Glomerular visceral epithelial cell (primary cell): ENCODE measurements at regions not wholly inside any gene's neighbourhood (a gene's known extent, or its start where the extent isn't known, plus 50 kb on each side); places are given as distances from the start of the nearest gene placed in this dataset.

Source experiments
- DNase-seq: peaks from one replicate; pipeline ENCODE4 v3.0.0-alpha.2; 2016; ENCODE audit errors: extremely low spot score

DNA sequence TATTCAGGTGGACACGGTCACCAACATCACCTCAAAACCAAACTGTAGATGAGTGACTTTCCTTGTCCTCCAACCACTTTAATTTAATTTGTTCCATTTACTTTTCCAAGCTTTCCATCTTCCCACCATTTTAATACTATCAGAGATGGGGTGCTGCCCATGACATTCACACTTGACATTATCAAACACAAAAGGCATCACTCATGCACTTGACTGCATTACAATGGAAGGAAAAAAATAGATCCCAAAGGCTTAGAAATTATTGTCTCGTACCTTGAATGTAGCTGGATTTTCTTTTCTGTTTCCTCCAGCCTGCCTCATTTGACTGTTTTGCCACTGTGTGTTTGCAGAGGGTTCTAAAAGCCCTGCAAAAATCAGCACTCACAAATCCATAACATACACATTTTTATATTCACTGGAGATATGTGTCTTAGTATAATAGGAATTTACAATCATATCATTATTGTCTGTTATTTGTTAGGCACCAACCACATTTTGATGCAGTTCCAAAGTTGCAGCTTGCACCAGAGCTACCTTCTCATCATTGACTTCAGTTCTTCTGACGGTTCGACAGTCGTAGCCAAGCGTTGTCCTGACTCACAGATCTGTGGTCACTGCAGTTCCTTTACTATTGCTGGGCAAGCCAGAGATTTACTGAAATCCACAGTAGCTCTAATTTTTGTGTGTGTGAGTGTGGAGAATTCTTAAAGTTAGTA is 712.3 kb upstream of the WWC1 start:
- no peak for DNase-seq

DNA sequence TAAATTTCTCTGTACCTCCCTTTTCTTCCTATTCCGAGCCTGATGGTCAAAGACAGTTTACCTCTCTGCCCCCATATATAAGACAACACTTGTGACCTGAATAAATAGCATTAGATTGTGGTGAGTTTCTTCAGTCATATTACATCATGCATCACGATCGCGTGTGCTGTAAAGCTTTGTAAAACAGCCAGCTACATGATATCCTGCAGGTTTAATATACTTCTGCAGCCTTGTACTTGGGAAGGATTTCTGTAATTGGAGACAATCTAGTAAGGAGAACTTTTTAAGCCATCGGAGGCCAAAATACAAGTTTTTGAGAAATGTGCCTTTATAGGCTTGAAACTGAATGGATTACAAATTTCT is 711.8 kb upstream of the WWC1 start:
- no peak for DNase-seq

DNA sequence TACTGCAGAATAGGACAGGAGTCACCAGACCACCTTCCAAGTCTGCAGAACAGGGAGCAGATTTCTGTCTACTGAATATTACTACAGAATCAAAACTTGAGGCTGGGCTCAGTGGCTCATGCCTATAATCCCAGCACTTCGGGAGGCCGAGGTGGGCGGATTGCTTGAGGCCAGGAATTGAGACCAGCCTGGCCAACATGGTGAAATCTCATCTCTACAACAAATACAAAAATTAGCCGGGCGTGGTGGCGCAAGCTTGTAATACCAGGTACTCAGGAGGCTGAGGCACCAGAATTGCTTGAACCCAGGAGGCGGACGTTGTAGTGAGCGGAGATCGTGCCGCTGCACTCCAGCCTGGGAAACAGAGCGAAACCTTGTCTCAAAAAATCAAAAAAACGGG is 710.8 kb upstream of the WWC1 start:
- DNase-seq: no peak

GRCh38 chr5:167582283-167582682 is 709.2 kb upstream of the WWC1 start:
- DNase-seq: peak; percentile 21

GRCh38 chr5:167582886-167583285 is 708.6 kb upstream of the WWC1 start:
- no peak for DNase-seq

DNA sequence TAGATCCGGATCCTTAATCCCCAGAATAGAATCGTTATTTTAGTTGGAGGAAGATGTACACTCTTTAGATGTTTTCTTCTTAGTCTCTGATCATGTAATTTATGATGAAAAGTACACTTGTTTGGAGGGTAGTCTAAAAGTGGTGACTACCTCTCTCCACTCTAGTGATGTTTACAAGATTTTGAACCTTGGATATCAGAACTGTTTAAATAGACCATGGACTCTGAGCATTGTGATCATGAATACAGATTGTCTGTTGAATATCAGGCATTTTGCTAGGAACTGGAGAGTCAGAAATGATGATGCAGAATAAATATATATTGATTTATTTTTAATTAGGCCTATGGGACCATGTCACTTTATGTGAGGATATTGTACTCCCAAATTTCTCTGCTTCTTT is 706.3 kb upstream of the WWC1 start:
- DNase-seq: no peak

- DNase-seq: peak; percentile 59
Measured at GRCh38 chr5:167587772-167588437, 703.5 kb upstream of the WWC1 start.

DNA sequence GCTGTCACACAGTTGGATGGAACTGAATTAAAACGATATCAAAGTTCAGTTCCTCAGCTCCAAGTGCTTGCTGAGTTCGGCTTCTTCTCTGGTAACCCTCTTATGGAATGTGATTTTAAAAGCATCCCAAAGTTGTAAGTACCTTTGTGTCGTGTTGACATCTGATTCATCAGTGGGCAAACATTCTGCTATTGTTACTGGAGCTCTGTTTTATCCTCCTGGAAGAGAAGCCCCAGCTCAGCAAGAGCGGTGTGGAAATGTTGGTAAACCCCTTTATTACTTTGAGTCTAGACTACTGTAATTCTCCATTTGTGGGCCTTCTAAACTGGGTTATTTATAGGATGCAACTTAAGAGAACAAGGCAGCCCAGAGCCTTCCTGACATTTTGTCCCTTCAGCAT is 699.3 kb upstream of the WWC1 start:
- DNase-seq: no peak

DNA sequence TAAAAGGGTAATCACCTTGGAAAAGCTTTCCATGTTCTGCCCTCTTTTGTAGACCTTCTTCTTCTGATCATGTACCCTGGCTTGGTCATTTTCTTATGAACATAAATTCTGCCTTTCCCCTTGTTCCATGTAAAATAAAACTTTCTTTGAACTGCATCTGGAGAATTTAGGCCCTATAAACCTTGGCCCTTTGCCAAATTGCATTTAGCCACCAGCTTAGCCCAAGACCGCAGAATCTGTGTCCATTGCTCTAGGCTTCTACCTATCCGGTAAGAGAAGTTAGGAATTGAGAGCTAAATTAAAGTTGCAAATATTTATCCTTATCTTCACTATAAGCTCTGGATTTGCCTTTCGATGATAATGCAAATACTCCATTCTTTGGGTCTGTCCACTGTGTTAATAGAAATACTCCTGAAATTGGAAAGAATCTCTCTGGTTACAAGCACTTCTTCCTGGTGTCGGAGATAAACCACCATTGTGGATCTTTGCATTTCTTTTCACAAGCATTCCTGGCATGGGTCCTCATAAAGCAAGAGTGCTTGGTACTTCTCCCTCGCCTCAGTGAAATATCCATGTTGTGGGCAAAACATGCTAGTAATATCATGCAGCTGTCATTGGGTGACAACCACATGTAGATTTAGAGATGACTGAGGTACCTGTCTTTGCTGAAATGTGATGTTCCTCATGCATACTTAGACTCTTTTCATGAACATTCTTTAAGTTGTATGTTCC is 698.0 kb upstream of the WWC1 start:
- DNase-seq: no peak

GRCh38 chr5:167594061-167594435 is 697.4 kb upstream of the WWC1 start:
- no peak for DNase-seq

GRCh38 chr5:167594750-167595149 is 696.7 kb upstream of the WWC1 start:
- no peak for DNase-seq

- no peak for DNase-seq
Measured at GRCh38 chr5:167595196-167595595, 696.2 kb upstream of the WWC1 start.

GRCh38 chr5:167598166-167598565 is 693.3 kb upstream of the WWC1 start:
- no peak for DNase-seq

- no peak for DNase-seq
Measured at GRCh38 chr5:167602067-167602466, 689.4 kb upstream of the WWC1 start.

- no peak for DNase-seq
Measured at GRCh38 chr5:167603135-167603534, 688.3 kb upstream of the WWC1 start.

DNA sequence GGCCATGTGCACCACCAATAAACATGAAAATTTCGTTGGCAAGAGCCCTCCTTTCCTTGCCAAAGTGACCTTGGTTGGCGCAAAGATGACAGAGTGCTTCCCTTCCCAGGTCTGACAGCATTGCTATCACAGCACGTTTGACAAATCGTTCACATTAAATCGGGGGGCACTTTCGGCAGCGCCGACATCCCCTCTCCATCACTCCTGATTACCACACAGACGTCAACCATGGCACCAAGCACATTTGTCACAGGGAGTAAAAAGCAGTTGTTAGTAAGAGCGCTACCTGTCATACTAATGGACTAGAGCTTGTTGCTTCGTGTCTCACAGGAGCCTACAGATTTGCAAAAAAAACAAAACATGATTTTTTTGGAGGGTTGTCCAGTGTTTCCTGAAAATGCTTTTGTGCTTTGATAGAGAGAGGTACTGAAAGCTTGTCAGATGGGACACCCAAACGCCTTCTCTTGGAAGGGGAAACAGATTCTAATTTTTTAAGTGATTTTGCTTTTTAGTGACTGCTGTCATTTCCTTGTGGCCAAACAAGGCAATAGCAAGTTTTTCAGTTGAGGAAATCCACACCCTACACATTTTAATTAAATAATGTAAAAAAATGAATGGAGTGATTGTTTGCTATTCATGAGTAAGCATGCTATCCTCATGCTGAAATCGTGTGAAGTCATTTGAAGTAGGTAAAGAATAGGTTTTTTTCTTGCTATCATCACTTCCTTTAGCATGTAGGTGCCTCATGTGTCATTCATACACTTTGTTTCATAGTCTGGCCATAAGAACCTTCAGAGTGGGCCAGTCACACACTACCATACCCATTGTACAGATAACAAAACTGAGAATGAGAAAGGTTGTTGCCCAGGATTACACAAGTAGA is 682.8 kb upstream of the WWC1 start:
- DNase-seq: no peak

GRCh38 chr5:167614294-167615021 is 677.0 kb upstream of the WWC1 start:
- DNase-seq: no peak

DNA sequence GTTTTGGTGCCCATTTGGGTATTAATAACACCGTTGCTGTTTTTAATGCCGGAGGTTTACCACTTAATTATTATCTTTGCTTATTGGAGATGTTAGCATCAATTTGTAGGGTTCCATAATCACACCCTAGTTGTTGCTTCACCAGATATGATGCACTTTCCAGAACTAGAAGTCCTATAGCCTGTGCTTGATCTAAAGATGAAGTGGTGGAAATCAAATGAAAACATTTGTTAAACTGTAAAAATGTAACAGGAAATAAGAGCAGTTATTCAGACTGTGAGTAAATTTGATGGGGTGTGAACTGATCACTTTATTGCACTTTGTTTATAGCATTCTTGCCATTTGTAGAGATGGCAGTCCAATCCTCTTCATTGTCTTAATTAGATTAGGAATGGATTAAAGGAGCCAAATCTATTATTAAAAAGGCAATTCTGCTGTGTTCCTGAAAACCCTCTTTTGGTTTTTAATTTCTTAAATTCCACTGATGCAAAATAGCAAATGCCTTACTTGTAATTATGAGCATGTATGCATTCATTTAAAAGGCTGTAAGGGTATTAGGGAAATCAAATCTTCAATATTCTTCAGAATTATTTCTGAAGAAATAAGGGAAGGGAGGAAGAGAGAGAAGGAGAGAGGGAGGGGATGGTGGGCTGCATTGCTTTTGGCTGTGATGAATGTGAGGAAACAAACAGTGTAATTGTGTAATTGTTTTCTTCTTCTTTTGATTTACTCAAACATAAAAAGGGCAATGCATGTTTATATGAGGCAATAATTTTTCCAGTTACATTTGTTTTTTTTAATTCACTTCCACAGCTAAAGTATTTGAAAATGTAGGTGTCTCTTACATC is 675.2 kb upstream of the WWC1 start:
- DNase-seq: no peak

DNA sequence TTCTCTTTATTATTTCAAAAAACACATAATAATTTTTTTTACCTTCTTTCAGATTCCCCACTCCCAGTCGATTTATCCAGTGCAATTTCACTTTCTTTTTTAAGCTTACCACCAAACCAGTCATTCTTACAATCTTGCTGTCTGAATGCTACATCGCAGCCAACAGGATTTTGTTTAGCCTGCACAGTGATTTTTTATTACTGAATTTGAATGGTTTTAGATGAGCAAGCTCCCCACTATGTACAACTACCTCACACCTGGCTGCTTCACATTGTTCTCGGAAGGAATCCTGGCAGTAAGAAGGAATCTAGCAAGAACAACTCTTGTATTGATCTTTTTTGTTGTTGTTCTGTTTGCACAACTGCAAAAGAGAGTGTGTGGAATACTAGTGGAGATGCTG is 668.1 kb upstream of the WWC1 start:
- no peak for DNase-seq

GRCh38 chr5:167624053-167624452 is 667.4 kb upstream of the WWC1 start:
- no peak for DNase-seq
